Skeletal muscle satellite cell (primary cell): ENCODE measurements at regions not wholly inside any gene's neighbourhood (a gene's known extent, or its start where the extent isn't known, plus 50 kb on each side); places are given as distances from the start of the nearest gene placed in this dataset.

Experiments used
- H3K27me3 ChIP-seq: 2 replicates; pipeline ENCODE4 v1.7.0; 2013; ENCODE audit warnings: low read length; ENCODE audit not compliant: control insufficient read depth, insufficient read depth
- H3K36me3 ChIP-seq: 2 replicates; pipeline ENCODE4 v1.7.0; 2013; ENCODE audit warnings: mild to moderate bottlenecking, control low read depth, low read length; ENCODE audit not compliant: insufficient read depth
- H3K4me1 ChIP-seq: 2 replicates; pipeline ENCODE4 v1.7.0; 2013; ENCODE audit warnings: low read length; ENCODE audit not compliant: control insufficient read depth, insufficient read depth
- H3K4me2 ChIP-seq: 2 replicates; pipeline ENCODE4 v1.7.0; 2013; ENCODE audit warnings: mild to moderate bottlenecking, low read length
- H3K4me3 ChIP-seq: 2 replicates; pipeline ENCODE4 v1.7.0; 2013; ENCODE audit warnings: low read length
- H3K9ac ChIP-seq: 2 replicates; pipeline ENCODE4 v1.7.0; 2013; ENCODE audit warnings: mild to moderate bottlenecking, low read depth, low read length, moderate library complexity
- H3K9me3 ChIP-seq: replicated peaks from 2 replicates; pipeline ENCODE4 v1.7.0; 2013; ENCODE audit warnings: mild to moderate bottlenecking, control low read depth, low read length

GRCh38 chr6:22651731-22652130 is 82.4 kb downstream of the HDGFL1 start:
- H3K9ac ChIP-seq, result no peak overlapping the region
- H3K4me1 ChIP-seq, result no peaks in the 10 kb centered on the region
- H3K4me3 ChIP-seq, result no peak overlapping the region
- H3K36me3 ChIP-seq, result no peaks in the 10 kb centered on the region
- H3K9me3 ChIP-seq, result no peaks in the 10 kb centered on the region
- no peak overlapping the region for H3K4me2 ChIP-seq
- no peaks in the 10 kb centered on the region for H3K27me3 ChIP-seq

GRCh38 chr6:22653980-22654610 is 84.7 kb downstream of the HDGFL1 start:
- H3K9me3 ChIP-seq, result no peaks in the 10 kb centered on the region
- no peaks in the 10 kb centered on the region for H3K36me3 ChIP-seq
- no peaks in the 10 kb centered on the region for H3K4me1 ChIP-seq
- H3K4me3 ChIP-seq, result no peak overlapping the region
- H3K4me2 ChIP-seq, result no peak overlapping the region
- H3K27me3 ChIP-seq, result no peaks in the 10 kb centered on the region
- no peak overlapping the region for H3K9ac ChIP-seq

GRCh38 chr6:22656706-22657351 is 87.5 kb downstream of the HDGFL1 start:
- Histone ChIP-seq H3K9me3 (no peaks in the 10 kb centered on the region), H3K4me1 (no peaks in the 10 kb centered on the region), H3K9ac (no peak overlapping the region), H3K36me3 (no peaks in the 10 kb centered on the region), H3K4me3 (no peak overlapping the region), H3K27me3 (no peaks in the 10 kb centered on the region), H3K4me2 (no peak overlapping the region)

GRCh38 chr6:22657352-22657980 is 88.1 kb downstream of the HDGFL1 start:
- H3K4me1 ChIP-seq, result no peaks in the 10 kb centered on the region
- no peak overlapping the region for H3K4me2 ChIP-seq
- H3K27me3 ChIP-seq, result no peaks in the 10 kb centered on the region
- no peak overlapping the region for H3K4me3 ChIP-seq
- no peaks in the 10 kb centered on the region for H3K9me3 ChIP-seq
- H3K9ac ChIP-seq, result no peak overlapping the region
- no peaks in the 10 kb centered on the region for H3K36me3 ChIP-seq

GRCh38 chr6:22658183-22658582 is 88.8 kb downstream of the HDGFL1 start:
- no peak overlapping the region for H3K4me3 ChIP-seq
- H3K27me3 ChIP-seq, result no peaks in the 10 kb centered on the region
- no peaks in the 10 kb centered on the region for H3K9me3 ChIP-seq
- H3K36me3 ChIP-seq, result no peaks in the 10 kb centered on the region
- H3K4me1 ChIP-seq, result no peaks in the 10 kb centered on the region
- H3K4me2 ChIP-seq, result no peak overlapping the region
- no peak overlapping the region for H3K9ac ChIP-seq

- no peak overlapping the region for H3K9ac ChIP-seq
- no peaks in the 10 kb centered on the region for H3K9me3 ChIP-seq
- H3K4me2 ChIP-seq, result no peak overlapping the region
- H3K4me3 ChIP-seq, result no peak overlapping the region
- no peaks in the 10 kb centered on the region for H3K36me3 ChIP-seq
- H3K27me3 ChIP-seq, result no peaks in the 10 kb centered on the region
- no peaks in the 10 kb centered on the region for H3K4me1 ChIP-seq
Observed at GRCh38 chr6:22658934-22659333, 89.6 kb downstream of the HDGFL1 start.

GRCh38 chr6:22664968-22665367 is 95.6 kb downstream of the HDGFL1 start:
- no peaks in the 10 kb centered on the region for H3K27me3 ChIP-seq
- H3K36me3 ChIP-seq, result no peaks in the 10 kb centered on the region
- H3K4me1 ChIP-seq, result no peaks in the 10 kb centered on the region
- H3K9ac ChIP-seq, result no peak overlapping the region
- H3K9me3 ChIP-seq, result no peaks in the 10 kb centered on the region
- no peak overlapping the region for H3K4me3 ChIP-seq
- H3K4me2 ChIP-seq, result no peak overlapping the region

- Histone ChIP-seq H3K9ac (no peak overlapping the region), H3K4me2 (no peak overlapping the region), H3K9me3 (no peaks in the 10 kb centered on the region), H3K27me3 (no peaks in the 10 kb centered on the region), H3K4me3 (no peak overlapping the region), H3K4me1 (no peaks in the 10 kb centered on the region), H3K36me3 (no peaks in the 10 kb centered on the region)
Observed at GRCh38 chr6:22666021-22666420, 96.7 kb downstream of the HDGFL1 start.

GRCh38 chr6:22666586-22666985 is 97.2 kb downstream of the HDGFL1 start:
- no peak overlapping the region for H3K4me2 ChIP-seq
- no peaks in the 10 kb centered on the region for H3K27me3 ChIP-seq
- no peaks in the 10 kb centered on the region for H3K9me3 ChIP-seq
- H3K4me1 ChIP-seq, result no peaks in the 10 kb centered on the region
- H3K9ac ChIP-seq, result no peak overlapping the region
- no peaks in the 10 kb centered on the region for H3K36me3 ChIP-seq
- no peak overlapping the region for H3K4me3 ChIP-seq

GRCh38 chr6:22667855-22668254 is 98.5 kb downstream of the HDGFL1 start:
- Histone ChIP-seq H3K9ac (no peak overlapping the region), H3K36me3 (no peaks in the 10 kb centered on the region), H3K4me1 (no peaks in the 10 kb centered on the region), H3K27me3 (no peaks in the 10 kb centered on the region), H3K4me3 (no peak overlapping the region), H3K4me2 (no peak overlapping the region), H3K9me3 (no peaks in the 10 kb centered on the region)

GRCh38 chr6:22668307-22668706 is 98.9 kb downstream of the HDGFL1 start:
- H3K27me3 ChIP-seq, result no peaks in the 10 kb centered on the region
- H3K9me3 ChIP-seq, result no peaks in the 10 kb centered on the region
- H3K9ac ChIP-seq, result no peak overlapping the region
- no peak overlapping the region for H3K4me3 ChIP-seq
- no peak overlapping the region for H3K4me2 ChIP-seq
- no peaks in the 10 kb centered on the region for H3K36me3 ChIP-seq
- no peaks in the 10 kb centered on the region for H3K4me1 ChIP-seq

- no peak overlapping the region for H3K4me2 ChIP-seq
- H3K36me3 ChIP-seq, result no peaks in the 10 kb centered on the region
- no peak overlapping the region for H3K4me3 ChIP-seq
- H3K27me3 ChIP-seq, result no peaks in the 10 kb centered on the region
- no peak overlapping the region for H3K9ac ChIP-seq
- H3K9me3 ChIP-seq, result no peaks in the 10 kb centered on the region
- no peaks in the 10 kb centered on the region for H3K4me1 ChIP-seq
Observed at GRCh38 chr6:22668717-22669116, 99.4 kb downstream of the HDGFL1 start.
